Progenitor cell of endocrine pancreas (in vitro differentiated cells): ENCODE measurements at regions not wholly inside any gene's neighbourhood (a gene's known extent, or its start where the extent isn't known, plus 50 kb on each side); places are given as distances from the start of the nearest gene placed in this dataset.

ENCODE experiments used
- DNase-seq: peaks from one replicate; pipeline ENCODE4 v3.0.0; 2021; ENCODE audit warnings: low spot score; ENCODE audit not compliant: unreplicated experiment
- H3K27ac Mint-ChIP-seq: 2 replicates; pipeline ENCODE4 v1.8.0; 2021; ENCODE audit warnings: mild to moderate bottlenecking, moderate library complexity, mixed read lengths
- H3K27me3 Mint-ChIP-seq: 2 replicates; pipeline ENCODE4 v1.8.0; 2021; ENCODE audit warnings: mixed read lengths
- H3K36me3 Mint-ChIP-seq: 2 replicates; pipeline ENCODE4 v1.8.0; 2022; ENCODE audit warnings: mixed read lengths; ENCODE audit not compliant: insufficient read depth
- H3K4me1 Mint-ChIP-seq: 2 replicates; pipeline ENCODE4 v1.8.0; 2021; ENCODE audit warnings: low read depth, mixed read lengths
- H3K4me3 Mint-ChIP-seq: 2 replicates; pipeline ENCODE4 v1.8.0; 2021; ENCODE audit warnings: low read depth, mild to moderate bottlenecking, moderate library complexity, mixed read lengths
- H3K9me3 Mint-ChIP-seq: 2 replicates; pipeline ENCODE4 v1.8.0; 2021; ENCODE audit warnings: low read depth, mixed read lengths
- CTCF ChIP-seq: fragments of 200-600 bp; sonication (generic); IDR thresholded peaks from one replicate; pipeline ENCODE4 v1.5.0; 2021; ENCODE audit warnings: antibody characterized with exemption, mild to moderate bottlenecking; ENCODE audit not compliant: unreplicated experiment

GRCh38 chr1:60825593-60825992 is 256.8 kb upstream of the NFIA start:
- no peak for DNase-seq
- no peaks in the 10 kb centered on the region for H3K4me1 Mint-ChIP-seq
- H3K9me3 Mint-ChIP-seq = peaks cover 8% of the 10 kb centered on the region
- no peaks in the 10 kb centered on the region for H3K36me3 Mint-ChIP-seq
- H3K27ac Mint-ChIP-seq = no peak overlapping the region
- no peaks in the 10 kb centered on the region for H3K27me3 Mint-ChIP-seq
- H3K4me3 Mint-ChIP-seq = no peak overlapping the region
- peak; percentile 21 for TF ChIP-seq CTCF

GRCh38 chr1:60823151-60823550 is 259.2 kb upstream of the NFIA start:
- H3K27ac Mint-ChIP-seq = no peak overlapping the region

GRCh38 chr1:60822252-60822651 is 260.1 kb upstream of the NFIA start:
- DNase-seq = no peak
- Mint-ChIP-seq H3K9me3 (peaks cover 8% of the 10 kb centered on the region), H3K36me3 (no peaks in the 10 kb centered on the region), H3K27me3 (no peaks in the 10 kb centered on the region), H3K27ac (no peak overlapping the region), H3K4me1 (no peaks in the 10 kb centered on the region), H3K4me3 (no peak overlapping the region)
- TF ChIP-seq CTCF = no peak

More at GRCh38 chr1:60823151-60823550, 259.2 kb upstream of the NFIA start:
- no peak for DNase-seq
- Mint-ChIP-seq H3K9me3 (peaks cover 8% of the 10 kb centered on the region), H3K27me3 (no peaks in the 10 kb centered on the region), H3K4me1 (no peaks in the 10 kb centered on the region), H3K36me3 (no peaks in the 10 kb centered on the region), H3K4me3 (no peak overlapping the region)
- no peak for TF ChIP-seq CTCF

- TF ChIP-seq CTCF = no peak
- no peak overlapping the region for H3K27ac Mint-ChIP-seq
- H3K4me3 Mint-ChIP-seq = no peak overlapping the region
- DNase-seq = no peak
- no peaks in the 10 kb centered on the region for H3K9me3 Mint-ChIP-seq
- no peaks in the 10 kb centered on the region for H3K4me1 Mint-ChIP-seq
- H3K27me3 Mint-ChIP-seq = no peaks in the 10 kb centered on the region
- no peaks in the 10 kb centered on the region for H3K36me3 Mint-ChIP-seq
These were observed 261.2 kb upstream of the NFIA start for GRCh38 chr1:60821156-60821555.

GRCh38 chr1:60818969-60819701 is 263.2 kb upstream of the NFIA start:
- no peaks in the 10 kb centered on the region for H3K9me3 Mint-ChIP-seq
- H3K27ac Mint-ChIP-seq = no peak overlapping the region
- TF ChIP-seq CTCF = no peak
- no peak overlapping the region for H3K4me3 Mint-ChIP-seq
- no peak for DNase-seq
- H3K27me3 Mint-ChIP-seq = no peaks in the 10 kb centered on the region
- H3K36me3 Mint-ChIP-seq = no peaks in the 10 kb centered on the region
- no peaks in the 10 kb centered on the region for H3K4me1 Mint-ChIP-seq
